Medulla oblongata (tissue), 1 donor: ENCODE measurements at regions not wholly inside any gene's neighbourhood (a gene's known extent, or its start where the extent isn't known, plus 50 kb on each side); places are given as distances from the start of the nearest gene placed in this dataset.
A peak's percentile ranks its signal among the peaks of the same experiment; 100 is the strongest.
"Not testable (repeated sequence)": the region's sequence is repeated elsewhere in the genome, so short reads cannot be mapped to it uniquely, and the experiment has no call there.

ENCODE experiments used
- DNase-seq: peaks from one replicate; pipeline ENCODE4 v3.0.0-alpha.2; 2015; ENCODE audit errors: extremely low spot score

DNA sequence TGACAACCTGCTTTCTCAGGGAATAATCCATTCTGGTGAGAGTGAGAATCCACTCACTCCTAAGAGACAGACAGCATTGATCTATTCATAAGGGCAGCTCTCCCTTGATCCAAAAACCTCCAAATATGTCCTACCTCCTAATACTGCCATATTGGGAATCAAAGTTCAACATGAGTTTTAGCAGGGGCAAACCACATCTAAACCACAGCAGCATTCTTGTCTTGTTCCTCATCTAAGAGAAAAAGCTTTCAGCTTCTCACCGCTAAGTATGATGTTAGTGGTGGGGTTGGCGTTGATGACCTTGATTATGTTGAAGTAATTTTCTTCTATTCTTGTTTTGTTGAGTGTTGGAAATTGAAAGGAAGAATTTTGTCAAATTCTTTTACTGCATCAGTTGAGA, 69.6 kb downstream of the SERTM2 start:
- no peak for DNase-seq

DNA sequence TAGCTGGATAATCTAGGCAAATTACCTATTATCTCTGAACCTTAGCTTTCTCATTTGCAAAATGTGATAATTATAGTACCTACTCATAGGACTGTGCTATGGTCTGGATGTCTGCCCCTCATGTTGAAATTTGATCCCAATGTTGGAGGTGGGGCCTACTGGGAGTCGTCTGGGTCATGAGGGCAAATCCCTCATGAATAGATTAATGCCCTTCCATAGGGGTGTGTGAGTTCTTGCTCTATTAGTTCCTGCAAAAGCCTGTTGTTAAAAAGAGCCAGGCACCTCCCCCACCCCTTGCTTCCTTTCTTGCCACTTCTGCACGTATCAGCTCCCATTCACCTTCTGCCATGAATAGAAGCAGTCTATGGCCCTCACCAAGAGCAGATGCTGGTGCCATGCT, 73.9 kb downstream of the SERTM2 start:
- DNase-seq, result no peak

GRCh38 chrX:111594348-111594877, 83.0 kb downstream of the SERTM2 start:
- DNase-seq, result not testable (repeated sequence)

DNA sequence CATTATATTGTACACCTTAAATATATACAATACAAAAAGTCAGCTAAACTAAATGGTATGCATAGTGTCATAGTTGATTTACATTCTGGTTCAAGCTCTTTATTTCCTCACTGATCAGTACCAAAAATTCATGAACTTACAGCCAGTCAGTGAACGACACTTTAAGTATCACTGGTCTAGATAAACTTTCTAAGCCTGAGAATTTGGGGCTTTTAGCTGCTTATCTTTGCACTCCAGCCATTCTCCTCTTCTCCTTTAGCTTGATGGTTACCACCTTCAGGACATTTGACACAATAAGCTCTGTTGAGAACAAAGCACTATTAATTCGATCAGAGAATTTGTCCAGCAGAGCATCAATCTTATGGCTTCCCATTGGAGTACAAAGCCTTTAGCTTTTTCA, 83.0 kb upstream of the ALG13 start:
- no peak for DNase-seq

- DNase-seq, result no peak
Observed at GRCh38 chrX:111608724-111609123, 72.2 kb upstream of the ALG13 start.

GRCh38 chrX:111609206-111609605, 71.8 kb upstream of the ALG13 start:
- no peak for DNase-seq

DNA sequence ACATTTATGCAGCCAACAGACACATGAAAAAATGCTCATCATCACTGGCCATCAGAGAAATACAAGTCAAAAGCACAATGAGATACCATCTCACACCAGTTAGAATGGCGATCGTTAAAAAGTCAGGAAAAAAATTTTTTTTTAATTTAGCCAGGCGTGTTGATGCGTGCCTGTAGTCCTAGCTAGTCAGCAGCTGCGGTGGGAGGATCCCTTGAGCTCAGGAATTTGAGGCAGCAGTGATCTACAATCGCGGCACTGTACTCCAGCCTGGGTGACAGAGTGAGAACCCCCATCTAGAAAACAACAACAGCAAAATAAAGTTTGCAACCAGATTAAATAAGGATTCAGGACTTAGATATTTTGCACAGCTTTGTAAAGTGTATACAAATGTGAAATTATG, 65.7 kb upstream of the ALG13 start:
- DNase-seq, result no peak

- no peak for DNase-seq
Observed at GRCh38 chrX:111616786-111617185, 64.2 kb upstream of the ALG13 start.

GRCh38 chrX:111620084-111620483, 60.9 kb upstream of the ALG13 start:
- peak; percentile 3 for DNase-seq

DNA sequence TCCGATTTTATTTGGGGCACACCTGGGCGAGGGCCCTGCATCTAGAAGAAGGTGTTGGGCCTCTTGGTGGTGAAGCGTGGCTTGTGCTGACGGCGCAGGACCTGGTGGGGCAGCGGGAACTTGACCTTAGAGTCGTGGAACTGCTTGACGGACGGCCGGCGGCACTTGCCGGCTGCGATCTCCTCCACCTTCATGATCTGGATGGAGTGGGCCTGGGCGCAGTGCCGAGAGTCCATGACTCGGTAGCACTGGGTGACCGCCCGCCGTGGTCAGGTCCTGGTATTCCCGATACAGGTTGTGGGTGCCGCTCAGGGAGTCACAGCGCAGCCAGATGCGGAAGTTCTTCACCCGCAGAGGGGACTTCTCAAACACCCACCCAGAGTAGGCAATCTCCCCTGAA, 56.8 kb upstream of the ALG13 start:
- no peak for DNase-seq

DNA sequence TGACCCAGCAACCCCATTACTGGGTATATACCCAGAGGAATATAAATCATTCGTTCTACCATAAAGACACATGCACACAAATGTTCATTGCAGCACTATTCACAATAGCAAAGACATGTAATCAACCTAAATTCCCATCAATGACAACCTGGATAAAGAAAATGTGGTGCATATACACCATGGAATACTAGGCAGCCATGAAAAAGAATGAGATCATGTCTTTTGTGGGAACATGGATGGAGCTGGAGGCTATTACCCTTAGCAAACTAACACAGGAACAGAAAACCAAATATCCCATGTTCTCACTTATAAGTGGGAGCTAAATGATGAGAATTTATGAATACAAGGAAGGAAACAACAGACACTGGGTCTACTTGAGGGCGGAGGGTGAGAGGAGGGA, 53.7 kb upstream of the ALG13 start:
- DNase-seq, result not testable (repeated sequence)
